ENCODE measurements at regions not wholly inside any gene's neighbourhood (a gene's known extent, or its start where the extent isn't known, plus 50 kb on each side); places are given as distances from the start of the nearest gene placed in this dataset.

GRCh38 chr6:169341065-169341464 lies 87.4 kb upstream of the THBS2 start:
- H3K4me3 ChIP-seq: no peak overlapping the region
- BruUV-seq (replicated peaks): no TSS peak
- H3K27me3 ChIP-seq (replicated peaks in 1 of 2; ENCODE audit: control insufficient read depth in 2 of 2, insufficient read depth in 2 of 2, low read length in 1 of 2): no peaks in the 10 kb centered on the region
- 20% methylated on average over 7 of the region's 7 CpGs for WGBS (ENCODE audit: insufficient coverage, insufficient replicate concordance, low lambda C conversion rate, missing lambda C conversion rate)
- no peaks in the 10 kb centered on the region for H4K20me1 ChIP-seq (ENCODE audit: control insufficient read depth, insufficient read depth)
- no peak for FAIRE-seq
- H3K79me2 ChIP-seq (ENCODE audit: control insufficient read depth, insufficient read depth, low read length): no peaks in the 10 kb centered on the region
- H3K4me2 ChIP-seq (ENCODE audit: control insufficient read depth, insufficient read depth): no peak overlapping the region
- RAD21 ChIA-PET (ENCODE audit: unreplicated experiment): no interaction called here
- no peak overlapping the region for H3K9ac ChIP-seq (ENCODE audit: control insufficient read depth, insufficient read depth, low read length)
- no peak for ATAC-seq
- H2AFZ ChIP-seq (ENCODE audit: control insufficient read depth, low read depth, low read length): no peak overlapping the region
- no peak for DNase-seq (ENCODE audit: low read depth, low spot score)
- CTCF ChIA-PET: no interaction called here
- intact Hi-C loops (cut with micrococcal nuclease; ENCODE audit: unreplicated experiment) (no loop called here), in situ Hi-C loops (cut with MboI) (no loop called here)
- H3K4me1 ChIP-seq (ENCODE audit: control insufficient read depth, insufficient read depth, low read length): no peaks in the 10 kb centered on the region
- SMC1A ChIA-PET (ENCODE audit: uncharacterized antibody, unreplicated experiment): no interaction called here
- H3K36me3 ChIP-seq (ENCODE audit: control insufficient read depth in 2 of 2, insufficient read depth in 2 of 2, low read length in 1 of 2): no peaks in the 10 kb centered on the region
- H3K27ac ChIP-seq (ENCODE audit: control insufficient read depth, insufficient read depth): no peak overlapping the region
- POLR2A ChIA-PET: no interaction called here
- no peaks in the 10 kb centered on the region for H3K9me3 ChIP-seq (replicated peaks; ENCODE audit: control insufficient read depth, insufficient read depth, low read length)
- TF ChIP-seq NFIC (IDR thresholded peaks at IDR 0.05; ENCODE audit: low read depth, low read length) (no peak), REST (IDR thresholded peaks at IDR 0.05; ENCODE audit: low read depth, low read length) (no peak), RAD21 (IDR thresholded peaks at IDR 0.05; ENCODE audit: insufficient read depth, low read depth, low read length) (no peak), CBX3 (IDR thresholded peaks at IDR 0.05; ENCODE audit: borderline replicate concordance, low read depth) (no peak), HDAC6 (IDR thresholded peaks at IDR 0.05; ENCODE audit: unreplicated experiment) (no peak), ZNF687 (IDR thresholded peaks at IDR 0.05) (no peak), CHD4 (IDR thresholded peaks at IDR 0.05) (no peak), USF1 (IDR thresholded peaks at IDR 0.05; ENCODE audit: borderline replicate concordance, extremely low read length, insufficient read depth, low read depth, low read length) (no peak), YBX1 (IDR thresholded peaks at IDR 0.05) (no peak), POLR2AphosphoS2 (IDR thresholded peaks at IDR 0.05; ENCODE audit: low read depth, low read length) (no peak), GABPA (IDR thresholded peaks at IDR 0.05; ENCODE audit: low read depth) (no peak)
- TF ChIP-seq, protein P1, sequence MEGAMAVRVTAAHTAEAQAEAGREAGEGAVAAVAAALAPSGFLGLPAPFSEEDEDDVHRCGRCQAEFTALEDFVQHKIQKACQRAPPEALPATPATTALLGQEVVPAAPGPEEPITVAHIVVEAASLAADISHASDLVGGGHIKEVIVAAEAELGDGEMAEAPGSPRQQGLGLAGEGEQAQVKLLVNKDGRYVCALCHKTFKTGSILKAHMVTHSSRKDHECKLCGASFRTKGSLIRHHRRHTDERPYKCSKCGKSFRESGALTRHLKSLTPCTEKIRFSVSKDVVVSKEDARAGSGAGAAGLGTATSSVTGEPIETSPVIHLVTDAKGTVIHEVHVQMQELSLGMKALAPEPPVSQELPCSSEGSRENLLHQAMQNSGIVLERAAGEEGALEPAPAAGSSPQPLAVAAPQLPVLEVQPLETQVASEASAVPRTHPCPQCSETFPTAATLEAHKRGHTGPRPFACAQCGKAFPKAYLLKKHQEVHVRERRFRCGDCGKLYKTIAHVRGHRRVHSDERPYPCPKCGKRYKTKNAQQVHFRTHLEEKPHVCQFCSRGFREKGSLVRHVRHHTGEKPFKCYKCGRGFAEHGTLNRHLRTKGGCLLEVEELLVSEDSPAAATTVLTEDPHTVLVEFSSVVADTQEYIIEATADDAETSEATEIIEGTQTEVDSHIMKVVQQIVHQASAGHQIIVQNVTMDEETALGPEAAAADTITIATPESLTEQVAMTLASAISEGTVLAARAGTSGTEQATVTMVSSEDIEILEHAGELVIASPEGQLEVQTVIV (IDR thresholded peaks at IDR 0.05; ENCODE audit: borderline replicate concordance, partially characterized antibody): no peak
- TF ChIP-seq, protein P2, sequence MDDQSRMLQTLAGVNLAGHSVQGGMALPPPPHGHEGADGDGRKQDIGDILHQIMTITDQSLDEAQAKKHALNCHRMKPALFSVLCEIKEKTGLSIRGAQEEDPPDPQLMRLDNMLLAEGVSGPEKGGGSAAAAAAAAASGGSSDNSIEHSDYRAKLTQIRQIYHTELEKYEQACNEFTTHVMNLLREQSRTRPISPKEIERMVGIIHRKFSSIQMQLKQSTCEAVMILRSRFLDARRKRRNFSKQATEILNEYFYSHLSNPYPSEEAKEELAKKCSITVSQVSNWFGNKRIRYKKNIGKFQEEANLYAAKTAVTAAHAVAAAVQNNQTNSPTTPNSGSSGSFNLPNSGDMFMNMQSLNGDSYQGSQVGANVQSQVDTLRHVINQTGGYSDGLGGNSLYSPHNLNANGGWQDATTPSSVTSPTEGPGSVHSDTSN (IDR thresholded peaks at IDR 0.05; ENCODE audit: insufficient replicate concordance, low read depth, low read length): no peak
